ENCODE measurements at regions not wholly inside any gene's neighbourhood (a gene's known extent, or its start where the extent isn't known, plus 50 kb on each side); places are given as distances from the start of the nearest gene placed in this dataset.
"Not testable (repeated sequence)": the region's sequence is repeated elsewhere in the genome, so short reads cannot be mapped to it uniquely, and the experiment has no call there.

DNA sequence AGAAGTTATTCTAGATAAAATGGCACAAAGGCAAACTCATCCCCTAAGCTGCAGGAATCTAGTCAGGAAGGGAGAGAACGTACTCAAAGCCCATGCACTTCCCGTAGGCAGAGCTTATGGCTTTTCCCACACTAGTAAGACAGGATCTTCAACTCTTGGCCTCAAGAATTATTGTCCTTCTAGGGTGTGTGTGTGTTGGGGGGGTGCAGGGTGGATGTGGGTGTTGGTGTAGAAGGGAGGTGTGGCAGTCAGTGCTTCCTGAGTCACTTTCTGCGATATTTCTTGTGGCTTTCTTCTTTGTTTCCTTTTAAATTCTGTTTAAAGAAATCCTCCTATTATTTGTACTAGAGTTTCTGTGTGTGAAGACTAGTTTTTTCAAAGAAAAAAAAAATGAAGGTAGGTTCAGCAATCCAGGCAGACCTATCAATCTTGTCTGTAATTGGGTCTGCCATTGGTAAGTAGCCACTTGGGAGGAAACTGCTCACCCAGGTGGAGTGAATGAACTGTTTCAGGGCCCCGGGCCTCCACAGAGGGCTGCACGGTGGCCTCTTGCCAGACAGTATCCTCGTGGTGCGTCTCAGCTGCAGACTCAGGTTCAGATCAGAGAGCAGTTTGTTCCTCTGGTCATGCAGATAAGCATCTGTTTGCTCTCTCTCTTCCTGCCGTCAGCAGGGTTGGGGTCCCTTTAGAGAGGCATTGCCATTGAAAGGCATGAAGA is 131.9 kb downstream of the NPR3 start:
- DNase-seq: peak; percentile 69

DNA sequence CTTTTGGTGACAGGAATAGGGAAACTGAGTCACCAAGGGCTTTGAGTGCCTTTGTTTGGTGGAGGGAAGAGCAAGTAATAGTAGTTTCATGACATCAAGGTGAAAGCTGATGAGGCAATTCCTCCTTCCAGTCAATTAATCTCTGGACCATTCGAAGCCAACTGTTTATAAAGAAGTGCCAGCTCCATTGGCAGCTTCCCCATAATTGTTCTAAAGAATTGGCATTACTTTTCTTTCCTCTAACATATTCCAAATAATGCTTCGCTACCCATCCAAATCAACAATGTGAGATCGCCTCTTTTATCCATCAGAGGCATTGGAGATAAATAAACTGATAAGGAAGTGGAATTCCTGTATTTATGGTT is 132.4 kb downstream of the NPR3 start:
- DNase-seq: no peak

DNA sequence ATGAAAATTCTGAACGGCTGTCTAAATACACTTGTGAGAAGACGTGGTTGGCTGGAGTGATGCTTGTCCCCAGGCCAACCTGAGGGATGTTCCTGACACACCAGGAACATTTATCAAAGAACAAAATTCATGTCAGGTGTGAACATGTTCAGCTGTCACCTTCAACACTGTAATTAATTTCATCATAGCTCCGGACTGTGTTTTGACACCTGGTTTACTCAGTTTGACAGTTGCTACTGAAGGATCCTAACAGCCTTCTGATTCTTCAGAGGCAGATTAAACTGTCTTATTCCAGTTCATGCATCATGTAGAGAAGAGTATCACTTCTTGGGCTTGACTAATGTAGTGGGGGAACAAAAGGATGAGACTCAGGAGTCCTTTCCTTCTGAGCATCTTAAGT is 134.1 kb downstream of the NPR3 start:
- no peak for DNase-seq

DNA sequence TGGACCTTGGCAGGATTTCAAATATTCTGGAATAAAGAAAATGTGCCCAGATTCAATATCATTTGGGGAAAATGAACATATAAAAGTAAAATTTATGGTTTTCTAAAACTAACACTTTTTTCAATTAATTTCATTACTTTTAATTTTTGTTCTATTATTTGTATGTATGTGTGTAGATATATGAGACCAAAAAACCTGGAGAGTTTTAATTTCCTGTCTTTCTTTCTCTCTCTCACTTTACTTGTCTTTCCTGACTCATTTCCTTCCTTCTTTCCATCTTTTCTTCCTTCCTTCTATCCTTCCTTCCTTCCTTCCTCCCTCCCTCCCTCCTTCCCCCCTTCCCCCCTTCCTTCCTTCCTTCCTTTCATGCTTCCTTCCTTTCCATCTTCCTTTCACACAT is 137.0 kb downstream of the NPR3 start:
- DNase-seq: no peak

DNA sequence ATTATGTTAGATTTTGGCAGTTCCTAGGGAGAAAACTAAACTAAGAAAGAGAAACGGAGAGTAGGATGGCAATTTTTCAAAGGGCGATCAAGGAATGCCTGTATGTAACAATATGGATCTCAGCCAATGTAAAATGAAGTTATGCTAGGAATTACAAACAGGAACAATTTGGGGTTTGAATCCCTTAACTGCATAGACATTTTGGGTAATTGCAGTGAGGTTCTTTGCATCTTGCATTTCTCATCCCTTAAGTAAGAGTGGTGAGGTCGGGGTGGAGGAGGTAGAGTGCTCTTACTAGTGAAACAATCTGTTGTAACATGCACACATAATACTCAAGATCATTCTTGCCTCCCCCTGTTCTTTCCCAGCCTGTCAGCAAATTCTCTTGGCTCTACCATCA is 137.6 kb downstream of the NPR3 start:
- no peak for DNase-seq

DNA sequence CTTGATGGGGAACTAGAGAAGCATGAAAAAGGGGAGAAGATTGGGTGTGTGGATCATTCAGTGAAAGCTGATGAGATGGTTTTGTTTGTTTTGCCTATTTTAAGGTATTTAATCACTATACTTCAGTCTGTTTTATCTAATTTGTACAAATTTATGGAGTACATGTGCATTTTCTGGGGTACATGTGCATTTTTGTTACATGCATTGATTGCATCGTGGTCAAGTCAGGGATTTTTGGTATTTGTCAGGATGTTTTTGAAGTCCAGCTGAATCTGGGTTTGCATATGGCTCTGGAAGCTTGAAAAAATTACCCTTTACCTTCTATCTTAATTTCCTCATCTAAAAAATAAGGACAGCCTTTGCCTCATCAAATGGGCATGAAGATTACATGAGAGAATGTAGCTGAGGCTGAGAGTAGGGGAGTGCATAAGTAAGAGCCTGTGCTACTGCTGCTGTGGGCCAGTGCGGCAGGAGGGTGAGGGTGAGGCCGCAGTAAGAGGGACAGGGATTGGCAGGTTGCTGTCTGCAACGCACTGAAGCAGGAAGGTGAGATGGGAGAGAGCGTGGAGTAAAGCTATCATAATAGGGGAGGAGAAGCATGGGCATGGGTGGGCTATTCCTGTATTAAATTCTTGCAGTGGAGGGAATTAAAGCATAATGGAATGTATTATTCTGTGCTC is 139.8 kb downstream of the NPR3 start:
- no peak for DNase-seq

DNA sequence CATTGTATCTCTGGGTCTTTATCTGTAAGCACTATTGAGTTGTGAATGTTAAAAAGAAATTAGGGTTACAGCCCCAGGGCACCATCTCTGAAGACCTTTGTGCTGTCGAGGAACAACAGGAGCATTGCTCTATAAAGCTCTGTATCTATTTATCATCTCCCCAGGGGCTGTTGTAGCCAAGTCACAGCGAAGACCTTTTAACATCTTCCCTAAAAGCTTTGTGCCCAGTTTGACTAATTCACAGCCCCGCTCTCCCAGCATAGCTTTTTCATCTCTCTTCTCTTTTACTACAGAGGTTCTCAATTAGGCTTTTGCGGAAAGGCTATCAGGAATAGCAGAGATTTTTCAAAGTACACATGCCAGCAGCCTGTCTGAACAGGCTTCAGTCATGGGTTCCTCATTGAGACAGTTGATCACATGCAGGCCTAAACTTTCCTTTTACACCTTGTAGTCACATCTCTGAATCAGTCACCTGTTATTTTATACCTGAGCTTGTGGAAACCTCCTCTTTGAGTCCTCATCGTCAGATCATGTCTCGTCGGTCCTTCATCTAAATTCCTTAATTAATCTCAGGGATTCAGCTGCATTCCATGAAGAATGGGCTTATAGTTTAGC is 140.5 kb downstream of the NPR3 start:
- no peak for DNase-seq

DNA sequence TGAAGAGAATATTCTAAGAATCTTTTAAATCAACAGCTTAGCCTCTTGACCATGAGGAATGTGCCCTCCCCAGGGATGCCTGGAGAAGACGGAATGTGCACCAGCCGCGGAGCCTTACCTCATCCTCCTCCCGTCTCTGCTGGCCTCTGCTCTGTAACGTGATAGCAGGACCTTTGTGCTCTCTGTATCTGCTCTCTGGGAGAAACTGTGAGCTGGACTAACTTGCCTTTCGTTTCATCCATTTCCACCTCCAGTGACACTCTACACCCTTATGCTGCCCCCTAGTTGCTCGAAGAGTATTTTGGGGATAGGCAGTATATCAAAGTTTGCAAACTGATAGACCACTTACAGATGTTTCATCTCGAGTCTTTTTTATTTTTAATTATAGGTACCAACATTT is 141.4 kb downstream of the NPR3 start:
- peak; percentile 82 for DNase-seq

DNA sequence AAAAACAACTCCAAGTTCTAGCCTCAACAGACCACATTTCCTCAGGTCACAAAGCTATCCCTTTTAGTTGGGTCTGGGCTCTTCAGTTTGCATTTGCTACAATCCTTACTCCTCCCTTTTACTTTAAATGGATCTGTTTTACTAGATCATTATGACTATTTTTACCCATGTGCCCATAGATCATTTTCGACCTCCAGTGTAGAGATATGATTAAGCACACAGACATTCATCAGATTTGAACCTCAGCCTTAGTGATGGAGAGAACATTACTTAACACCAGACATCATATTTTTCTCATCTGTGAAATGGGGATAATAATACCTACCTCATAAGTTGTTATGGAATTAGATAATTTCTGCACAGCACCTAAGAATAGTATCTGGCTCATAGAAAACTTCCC is 141.9 kb downstream of the NPR3 start:
- DNase-seq: no peak

DNA sequence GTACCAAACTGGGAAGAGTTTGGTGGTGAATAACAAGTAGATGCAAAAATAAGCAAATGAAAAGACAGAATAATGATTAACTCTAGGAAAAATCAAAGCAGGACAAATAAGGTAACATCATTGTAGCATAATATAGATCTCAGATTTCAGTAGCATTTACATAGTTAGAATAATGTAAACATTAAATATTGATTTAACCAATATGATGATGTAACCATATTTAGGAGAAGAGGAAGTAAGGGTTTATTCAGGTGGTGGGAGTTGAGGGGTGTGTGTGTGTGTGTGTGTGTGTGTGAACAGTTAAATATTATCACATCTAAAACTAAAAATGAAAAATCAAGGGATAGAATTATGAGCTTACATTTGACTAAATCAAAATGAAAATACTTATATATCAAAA is 143.4 kb downstream of the NPR3 start:
- no peak for DNase-seq

DNA sequence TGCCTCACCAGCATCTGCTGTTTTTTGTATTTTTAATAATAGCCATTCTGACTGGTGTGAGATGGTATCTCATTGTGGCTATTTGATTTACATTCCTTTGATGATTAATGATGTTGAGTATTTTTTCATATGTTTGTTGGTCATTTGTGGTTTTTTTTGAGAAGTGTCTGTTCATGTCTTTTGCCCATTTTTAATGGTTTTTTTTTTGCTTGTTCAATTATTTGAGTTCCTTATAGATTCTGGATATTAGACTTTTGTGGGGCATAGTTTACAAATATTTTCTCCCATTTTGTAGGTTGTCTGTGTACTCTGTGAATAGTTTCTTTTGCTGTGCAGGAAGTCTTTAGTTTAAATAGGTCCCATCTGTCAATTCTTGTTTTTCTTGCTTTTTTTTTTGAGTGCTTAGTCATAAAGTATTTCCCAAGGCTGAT is 148.1 kb downstream of the NPR3 start:
- DNase-seq: no peak

DNA sequence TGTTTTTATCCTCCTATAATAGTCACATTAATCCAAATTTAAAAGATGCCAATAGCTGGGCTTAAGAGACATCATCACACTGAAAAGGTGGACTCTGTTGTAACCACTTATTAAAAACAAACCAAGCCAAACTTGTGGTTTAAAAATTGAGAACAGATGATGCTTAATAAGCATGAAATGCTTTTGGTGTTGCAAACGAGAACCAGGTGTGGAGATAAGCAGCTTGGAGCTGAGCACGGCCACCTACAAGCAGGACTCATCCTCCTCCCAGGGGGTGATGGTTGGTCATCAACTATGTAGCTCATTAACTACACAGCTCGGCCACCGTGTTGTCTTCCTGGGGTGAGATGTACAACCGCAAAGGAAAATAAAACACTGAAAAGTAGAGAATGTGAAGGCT is 154.4 kb downstream of the NPR3 start:
- DNase-seq: no peak

DNA sequence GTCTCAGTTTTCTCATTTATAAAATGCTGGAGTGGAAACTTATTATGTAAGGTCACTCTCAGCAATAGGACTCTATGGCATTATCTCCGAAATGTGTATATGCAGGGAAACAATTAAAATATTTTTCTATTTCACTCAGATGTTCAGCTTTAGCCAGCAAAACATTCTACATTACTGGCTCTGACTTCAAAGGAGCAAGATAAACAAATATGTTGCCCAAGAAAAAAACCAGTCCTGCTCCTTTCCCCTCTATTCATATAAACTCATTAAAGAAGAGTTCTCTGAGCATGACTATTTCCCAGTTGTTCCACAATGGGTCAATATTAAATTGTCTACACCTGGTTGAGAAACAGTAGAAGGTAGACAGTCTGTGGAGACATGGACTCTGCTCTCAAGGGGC is 155.0 kb downstream of the NPR3 start:
- no peak for DNase-seq

DNA sequence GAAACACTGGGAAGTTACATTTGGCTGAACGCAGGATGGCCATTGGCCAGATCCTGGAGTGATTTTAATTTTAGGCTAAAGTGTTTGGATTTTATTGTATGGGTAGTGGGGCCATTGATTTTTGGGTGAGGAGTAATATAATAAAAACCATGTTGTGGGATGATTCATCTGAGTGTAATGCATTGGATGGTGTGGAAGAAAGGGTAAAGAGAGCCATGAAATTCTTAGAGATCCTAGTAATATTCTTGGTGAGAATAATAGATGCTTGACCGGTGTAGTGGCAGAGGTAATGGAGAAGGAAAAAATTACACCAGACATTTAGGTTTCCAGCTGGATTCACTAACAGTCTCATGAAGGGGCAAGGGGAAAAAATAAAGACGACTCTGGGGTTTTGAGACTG is 158.1 kb downstream of the NPR3 start:
- DNase-seq: no peak

DNA sequence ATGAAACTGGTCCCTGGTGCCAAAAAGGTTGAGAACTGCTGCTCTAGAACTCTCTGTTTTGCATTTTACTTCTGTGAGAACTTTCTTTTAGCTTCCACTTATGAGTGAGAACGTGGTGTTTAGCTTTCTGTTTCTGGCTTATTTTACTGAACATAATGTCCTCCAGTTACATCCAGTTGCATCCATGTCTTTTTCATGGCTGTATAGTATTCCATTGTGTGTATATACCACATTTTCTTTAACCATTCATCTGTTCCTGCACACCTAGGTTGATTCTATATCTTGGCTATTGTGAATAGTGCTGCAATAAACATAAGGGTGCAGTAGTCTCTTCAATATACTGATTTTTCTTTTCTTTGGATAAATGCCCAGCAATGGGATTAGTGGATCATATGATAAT is 165.7 kb downstream of the NPR3 start:
- DNase-seq: no peak

DNA sequence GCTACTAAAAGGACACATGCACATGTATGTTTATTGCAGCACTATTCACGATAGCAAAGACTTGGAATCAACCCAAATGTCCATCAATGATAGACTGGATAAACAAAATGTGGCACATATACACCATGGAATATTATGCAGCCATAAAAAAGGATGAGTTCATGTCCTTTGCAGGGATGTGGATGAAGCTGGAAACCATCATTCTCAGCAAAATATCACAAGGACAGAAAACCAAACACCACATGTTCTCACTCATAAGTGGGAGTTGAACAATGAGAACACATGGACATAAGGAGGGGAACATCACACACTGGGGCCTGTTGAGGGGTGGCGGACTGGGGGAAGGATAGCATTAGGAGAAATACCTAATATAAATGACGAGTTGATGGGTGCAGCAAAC is 168.2 kb downstream of the NPR3 start:
- DNase-seq: not testable (repeated sequence)

DNA sequence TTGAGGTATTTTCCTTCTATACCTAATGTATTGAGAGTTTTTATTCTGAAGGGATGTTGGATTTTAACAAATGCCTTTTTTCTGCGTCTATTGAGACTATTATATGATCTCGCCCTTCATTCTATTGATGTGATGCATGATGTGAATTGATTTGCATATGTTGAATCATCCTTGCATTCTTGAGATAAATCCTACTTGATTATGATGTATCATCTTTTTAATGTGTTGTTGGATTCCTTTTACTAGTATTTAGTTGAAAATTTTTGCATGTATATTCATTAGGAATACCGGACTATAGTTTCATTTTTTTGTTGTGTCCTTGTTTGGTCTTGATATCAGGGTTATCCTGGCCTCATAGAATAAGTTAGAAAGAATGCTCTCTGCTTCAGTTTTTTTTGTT is 169.7 kb downstream of the NPR3 start:
- no peak for DNase-seq

DNA sequence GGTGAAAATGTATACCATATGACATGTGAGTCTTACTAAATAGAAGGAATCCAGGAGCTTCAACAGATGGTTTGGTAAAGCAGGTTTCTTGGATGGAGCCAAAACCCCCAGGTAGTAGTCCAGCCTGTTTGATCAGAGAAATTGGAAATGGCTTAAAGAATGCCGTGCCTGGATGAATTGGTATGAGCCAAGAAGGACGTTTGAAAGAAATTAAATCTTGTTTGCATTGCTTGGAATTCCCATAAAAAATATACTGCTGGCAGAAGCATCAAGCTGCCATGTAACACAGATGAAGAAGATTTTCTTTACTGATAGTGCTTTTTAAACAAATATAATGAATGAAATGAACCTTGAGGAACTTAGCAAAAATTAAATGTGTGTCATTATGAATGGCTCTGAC is 176.3 kb downstream of the NPR3 start:
- DNase-seq: no peak

DNA sequence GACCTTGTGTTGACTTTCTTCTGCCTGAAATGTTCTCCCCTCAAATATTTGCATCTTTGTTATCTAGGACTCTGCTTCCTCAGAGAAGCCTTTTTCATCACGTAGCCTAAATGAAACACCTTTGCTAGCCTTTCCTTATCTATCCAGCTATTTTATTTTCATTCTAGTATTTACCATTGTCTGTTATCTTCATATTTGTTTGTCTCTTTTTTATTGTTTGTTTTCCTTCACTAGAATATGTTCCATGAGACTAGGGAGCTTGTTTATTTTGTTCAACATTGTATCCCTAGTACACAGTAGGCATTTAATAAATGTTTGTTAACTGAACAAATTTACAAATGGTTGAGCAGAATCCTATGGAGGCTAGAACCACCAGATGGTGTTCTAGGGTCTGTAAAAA is 178.0 kb downstream of the NPR3 start:
- no peak for DNase-seq

DNA sequence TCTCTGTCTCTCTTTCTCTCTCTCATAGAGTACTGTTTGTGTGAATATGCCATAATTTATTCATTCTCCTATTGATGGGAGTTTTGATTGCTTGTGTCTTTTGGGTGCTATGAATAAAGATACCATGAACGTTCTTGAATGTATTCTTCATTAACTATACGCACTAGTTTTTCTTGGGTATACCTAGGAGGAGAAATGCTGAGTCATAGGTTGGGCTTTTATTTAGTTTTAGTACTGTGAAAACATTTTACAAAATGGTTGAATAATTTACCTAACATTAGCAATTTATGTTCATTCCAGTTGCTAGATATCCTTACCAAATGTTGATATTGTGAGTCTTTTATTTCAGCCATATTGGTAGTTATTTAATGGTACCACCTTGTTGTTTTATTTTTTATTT is 192.5 kb downstream of the NPR3 start:
- DNase-seq: no peak

DNA sequence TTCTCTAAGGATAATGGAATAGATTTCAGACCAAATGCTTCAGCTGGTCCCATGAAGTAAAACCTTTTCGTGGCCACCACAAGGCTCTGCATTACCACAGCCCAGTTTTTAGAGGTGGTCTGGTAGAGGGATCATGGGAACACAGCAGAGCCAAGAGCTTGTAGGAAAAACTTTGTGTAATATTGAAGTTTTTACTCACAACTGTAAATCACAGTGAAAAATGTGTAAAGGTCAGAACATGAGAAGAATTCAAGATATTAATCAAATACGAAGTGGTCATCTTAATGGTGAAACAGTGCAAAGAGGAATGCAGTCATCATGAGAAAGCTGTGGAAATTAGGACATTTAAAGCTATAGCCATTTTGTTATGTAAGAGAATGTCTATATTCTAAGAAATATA is 197.5 kb downstream of the NPR3 start:
- DNase-seq: no peak

DNA sequence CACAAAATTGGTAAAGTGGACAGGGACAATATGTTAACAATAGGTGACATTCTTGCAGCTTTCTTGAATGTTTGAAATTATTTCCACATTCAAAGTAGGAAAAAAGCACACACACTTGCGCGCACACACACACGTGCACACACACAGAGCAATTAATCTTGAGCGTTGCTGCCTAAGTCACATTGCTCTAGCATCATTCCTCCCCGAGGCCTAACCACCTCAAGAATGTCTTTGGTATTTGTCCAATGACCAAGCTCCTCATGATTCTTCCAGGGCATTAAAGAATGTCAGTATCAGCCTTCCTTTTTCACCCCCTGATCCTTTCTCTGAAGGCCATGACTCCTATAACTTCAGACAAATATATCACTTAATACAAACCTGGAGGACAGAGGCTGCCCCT is 198.1 kb downstream of the NPR3 start:
- DNase-seq: no peak

DNA sequence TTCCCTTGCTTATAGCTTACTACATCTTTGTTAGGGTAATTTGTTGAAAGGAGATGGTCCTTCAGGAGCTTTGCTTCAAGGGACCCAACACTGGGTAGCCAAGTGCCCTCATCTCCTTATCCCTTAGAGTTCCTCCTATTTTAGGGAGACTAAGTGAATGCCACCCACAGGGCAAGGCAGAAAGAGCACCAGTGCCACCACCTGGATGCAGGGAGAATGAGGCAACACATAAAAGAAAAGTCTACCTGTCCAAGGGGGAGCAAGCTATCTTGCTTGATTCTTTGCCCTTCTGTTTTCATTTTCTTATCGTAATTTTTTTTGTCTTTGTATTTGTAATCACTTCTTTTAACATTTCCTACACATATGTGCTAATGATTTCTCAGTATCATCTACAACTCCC is 205.5 kb downstream of the NPR3 start:
- peak; percentile 54 for DNase-seq

DNA sequence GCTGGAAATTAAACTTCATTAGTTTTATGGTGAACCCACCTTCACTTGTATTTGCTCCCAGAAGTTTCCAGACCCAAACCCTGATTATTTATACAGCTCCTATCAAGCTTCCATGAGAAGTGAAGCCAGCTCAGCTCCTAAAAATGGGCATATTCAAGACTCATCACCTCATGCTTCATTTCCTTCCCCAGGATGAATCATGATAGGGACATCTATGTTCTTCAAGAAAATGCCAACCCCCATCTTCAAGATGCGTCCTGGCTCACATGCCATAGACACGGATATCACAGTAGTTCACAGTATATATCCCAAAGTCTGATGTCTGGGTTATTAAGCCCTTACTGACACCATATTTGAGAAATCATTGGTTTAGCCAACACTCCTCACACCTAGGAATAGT is 217.6 kb downstream of the NPR3 start:
- DNase-seq: no peak

DNA sequence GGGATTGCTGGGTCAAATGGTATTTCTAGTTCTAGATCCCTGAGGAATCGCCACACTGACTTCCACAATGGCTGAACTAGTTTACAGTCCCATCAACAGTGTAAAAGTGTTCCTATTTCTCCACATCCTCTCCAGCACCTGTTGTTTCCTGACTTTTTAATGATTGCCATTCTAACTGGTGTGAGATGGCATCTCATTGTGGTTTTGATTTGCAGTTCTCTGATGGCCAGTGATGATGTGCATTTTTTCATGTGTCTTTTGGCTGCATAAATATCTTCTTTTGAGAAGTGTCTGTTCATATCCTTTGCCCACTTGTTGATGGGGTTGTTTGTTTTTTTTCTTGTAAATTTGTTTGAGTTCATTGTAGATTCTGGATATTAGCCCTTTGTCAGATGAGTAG is 220.3 kb downstream of the NPR3 start:
- not testable (repeated sequence) for DNase-seq

Data from hematopoietic multipotent progenitor cell treated with erythropoietin and hydrocortisone succinate and interleukin-3 and kit ligand, for 4 days (in vitro differentiated cells).